Activated effector memory CD4-positive, alpha-beta T cell treated with Interleukin-2 at 50 U/mL for 16 hours (primary cell): ENCODE measurements at regions not wholly inside any gene's neighbourhood (a gene's known extent, or its start where the extent isn't known, plus 50 kb on each side); places are given as distances from the start of the nearest gene placed in this dataset.
"Not testable (repeated sequence)": the region's sequence is repeated elsewhere in the genome, so short reads cannot be mapped to it uniquely, and the experiment has no call there.

ENCODE experiments used
- DNase-seq: peaks from one replicate; pipeline ENCODE4 v3.0.0-alpha.2; 2020

DNA sequence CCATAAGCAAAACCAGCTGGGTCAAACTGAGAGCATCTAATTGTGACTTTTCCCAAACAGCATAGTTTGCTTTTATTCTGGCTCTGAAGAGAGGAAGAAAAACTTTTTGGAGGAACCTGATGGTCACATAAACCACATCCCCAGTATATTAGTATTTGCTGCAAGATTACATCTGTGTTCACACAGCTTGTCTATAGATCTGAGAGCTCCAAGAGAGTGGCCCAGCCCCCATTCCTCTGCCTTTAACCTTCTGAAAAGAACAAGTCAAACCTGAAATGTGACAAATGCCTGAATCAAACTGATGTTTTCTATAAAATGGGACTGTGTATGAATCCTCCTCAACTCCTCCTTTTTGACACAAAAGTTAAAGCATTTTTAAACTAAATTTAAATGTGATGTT, 435.2 kb downstream of the ZNF479 start:
- DNase-seq, result not testable (repeated sequence)

DNA sequence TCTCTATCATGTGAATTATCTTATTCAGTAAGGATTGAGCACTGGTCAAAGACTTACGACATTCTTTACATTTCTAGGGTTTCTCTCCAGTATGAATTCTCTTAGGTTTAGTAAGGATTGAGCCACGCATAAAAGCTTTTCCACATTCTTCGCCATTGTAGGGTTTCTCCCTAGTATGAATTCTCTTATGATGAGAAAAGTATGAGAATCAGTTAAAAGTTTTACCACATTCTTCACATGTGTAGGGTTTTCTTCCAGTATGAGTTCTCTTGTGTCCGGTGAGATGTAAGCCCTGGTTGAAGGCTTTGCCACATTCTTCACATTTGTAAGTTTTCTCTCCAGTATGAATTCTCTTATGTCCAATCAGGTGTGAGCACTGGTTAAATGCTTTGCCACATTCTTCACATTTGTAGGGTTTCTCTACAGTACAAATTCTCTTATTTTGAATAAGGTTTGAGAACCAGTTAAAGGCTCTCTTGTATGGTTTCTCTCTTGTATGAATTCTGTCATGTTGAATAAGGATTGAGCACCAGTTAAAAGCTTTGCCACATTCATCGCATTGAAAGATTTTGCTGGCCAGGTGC, 445.9 kb downstream of the ZNF479 start:
- no peak for DNase-seq

GRCh38 chr7:56639173-56639746, 493.0 kb downstream of the ZNF479 start:
- DNase-seq, result no peak

DNA sequence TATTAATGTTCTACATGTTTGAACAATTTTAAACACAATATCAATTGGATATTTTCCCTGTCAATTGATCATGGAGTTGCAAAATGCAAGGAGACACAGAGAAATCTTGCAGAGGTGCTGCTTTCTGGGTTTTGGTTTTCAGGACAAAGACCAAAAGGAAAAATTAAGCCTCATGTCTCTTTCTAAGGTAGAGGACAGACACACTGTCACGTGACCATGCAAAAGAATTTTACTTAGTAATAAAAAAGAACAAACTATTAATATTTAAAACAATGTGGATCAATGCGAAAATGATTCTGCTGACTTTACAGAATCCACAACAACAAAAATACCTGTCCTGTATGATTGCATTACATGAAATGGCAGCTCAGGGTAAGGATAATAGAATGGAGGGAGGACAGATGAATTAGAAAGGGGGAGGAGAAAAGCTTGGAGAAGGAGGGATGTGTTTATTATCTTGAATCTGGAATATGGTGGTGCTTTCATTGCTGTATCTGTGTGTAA, 493.7 kb upstream of the NUPR2 start:
- DNase-seq, result no peak

DNA sequence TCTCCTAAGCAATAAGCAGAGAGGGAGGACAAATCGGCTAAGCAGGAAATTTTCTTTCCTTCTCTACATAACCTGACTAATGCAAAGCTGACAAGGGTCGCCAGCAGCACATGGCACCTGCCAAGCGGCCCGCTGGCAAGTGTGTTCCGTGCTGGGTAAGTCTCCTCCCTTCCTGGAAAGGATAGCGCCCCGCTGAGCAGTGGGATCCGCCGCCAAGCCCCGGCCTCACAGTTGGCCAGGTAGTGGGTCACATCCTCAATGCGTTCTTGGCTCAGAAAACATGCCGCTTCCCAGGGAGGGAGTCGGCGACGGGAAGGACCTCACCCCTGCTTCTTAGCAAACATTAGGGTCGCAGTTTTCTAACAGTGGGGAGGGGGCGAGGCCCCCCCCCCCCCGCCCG, 488.9 kb upstream of the NUPR2 start:
- no peak for DNase-seq

DNA sequence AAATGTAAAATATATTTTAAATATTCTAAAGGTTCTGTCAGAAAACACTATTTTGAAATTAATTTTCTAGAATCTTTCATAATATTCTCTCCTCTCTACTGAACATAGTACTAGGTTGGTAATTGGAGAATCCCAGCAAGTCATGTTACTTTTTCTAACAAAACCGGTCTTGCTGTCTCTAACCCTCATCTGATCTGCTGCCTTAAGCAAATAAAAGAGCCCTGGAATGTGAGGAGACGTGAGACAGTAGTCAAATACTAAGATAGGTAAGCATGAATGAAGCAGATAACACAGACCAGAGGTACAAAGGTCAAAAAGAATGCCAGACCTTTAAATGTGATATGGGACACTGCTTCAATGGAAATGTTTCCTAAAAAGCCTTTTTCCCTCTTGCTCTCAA, 462.4 kb upstream of the NUPR2 start:
- DNase-seq, result no peak

DNA sequence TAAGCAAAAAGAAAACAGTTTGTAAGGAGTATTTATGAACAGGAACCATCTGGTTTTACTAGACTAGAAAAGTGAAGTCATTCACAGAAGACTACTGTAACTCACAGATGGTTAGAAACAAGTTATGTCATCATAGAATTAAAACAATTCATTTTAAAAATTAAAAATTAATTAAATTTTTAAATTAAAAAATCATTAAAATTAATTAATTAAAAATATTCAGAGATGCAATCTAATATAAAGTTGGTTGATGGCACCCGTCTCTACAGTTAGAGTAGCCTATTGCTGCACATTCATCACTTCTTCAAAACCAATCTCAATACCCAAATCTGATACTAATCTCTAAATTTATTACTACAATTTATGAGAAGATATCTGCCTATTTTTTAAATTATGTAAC, 454.8 kb upstream of the NUPR2 start:
- no peak for DNase-seq

- DNase-seq, result no peak
Observed at GRCh38 chr7:56538541-56539429, 422.6 kb upstream of the NUPR2 start.

- DNase-seq, result no peak
Observed at GRCh38 chr7:56537952-56538351, 421.7 kb upstream of the NUPR2 start.

GRCh38 chr7:56537477-56537876, 421.3 kb upstream of the NUPR2 start:
- DNase-seq, result no peak

- DNase-seq, result no peak
Observed at GRCh38 chr7:56495165-56495564, 378.9 kb upstream of the NUPR2 start.

- DNase-seq, result no peak
Observed at GRCh38 chr7:56493704-56494450, 377.7 kb upstream of the NUPR2 start.

GRCh38 chr7:56493196-56493595, 377.0 kb upstream of the NUPR2 start:
- DNase-seq, result no peak

GRCh38 chr7:56491636-56492425, 375.6 kb upstream of the NUPR2 start:
- DNase-seq, result no peak

- no peak for DNase-seq
Observed at GRCh38 chr7:56483861-56484550, 367.8 kb upstream of the NUPR2 start.

GRCh38 chr7:56483153-56483552, 366.9 kb upstream of the NUPR2 start:
- no peak for DNase-seq

GRCh38 chr7:56479748-56480147, 363.5 kb upstream of the NUPR2 start:
- DNase-seq, result no peak

GRCh38 chr7:56479136-56479535, 362.9 kb upstream of the NUPR2 start:
- DNase-seq, result no peak

DNA sequence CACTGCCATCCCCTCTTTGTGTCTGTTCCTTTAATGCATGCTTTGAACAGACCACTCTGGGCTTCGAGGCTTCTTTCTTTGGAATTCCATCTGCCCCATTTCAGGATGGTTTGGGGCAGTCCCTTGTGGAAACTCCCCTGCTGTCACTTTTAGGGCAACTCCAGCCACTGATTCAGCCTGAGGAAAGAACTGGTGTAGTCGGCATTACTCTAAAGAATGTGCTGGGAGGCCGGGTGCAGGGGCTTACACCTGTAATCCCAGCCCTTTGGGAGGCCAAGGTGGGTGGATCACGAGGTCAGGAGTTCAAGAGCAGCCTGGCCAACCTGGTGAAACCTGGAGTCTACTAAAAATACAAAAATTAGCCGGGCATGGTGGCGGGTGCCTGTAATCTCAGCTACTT, 358.1 kb upstream of the NUPR2 start:
- DNase-seq, result no peak

- DNase-seq, result no peak
Observed at GRCh38 chr7:56471811-56472210, 355.6 kb upstream of the NUPR2 start.

DNA sequence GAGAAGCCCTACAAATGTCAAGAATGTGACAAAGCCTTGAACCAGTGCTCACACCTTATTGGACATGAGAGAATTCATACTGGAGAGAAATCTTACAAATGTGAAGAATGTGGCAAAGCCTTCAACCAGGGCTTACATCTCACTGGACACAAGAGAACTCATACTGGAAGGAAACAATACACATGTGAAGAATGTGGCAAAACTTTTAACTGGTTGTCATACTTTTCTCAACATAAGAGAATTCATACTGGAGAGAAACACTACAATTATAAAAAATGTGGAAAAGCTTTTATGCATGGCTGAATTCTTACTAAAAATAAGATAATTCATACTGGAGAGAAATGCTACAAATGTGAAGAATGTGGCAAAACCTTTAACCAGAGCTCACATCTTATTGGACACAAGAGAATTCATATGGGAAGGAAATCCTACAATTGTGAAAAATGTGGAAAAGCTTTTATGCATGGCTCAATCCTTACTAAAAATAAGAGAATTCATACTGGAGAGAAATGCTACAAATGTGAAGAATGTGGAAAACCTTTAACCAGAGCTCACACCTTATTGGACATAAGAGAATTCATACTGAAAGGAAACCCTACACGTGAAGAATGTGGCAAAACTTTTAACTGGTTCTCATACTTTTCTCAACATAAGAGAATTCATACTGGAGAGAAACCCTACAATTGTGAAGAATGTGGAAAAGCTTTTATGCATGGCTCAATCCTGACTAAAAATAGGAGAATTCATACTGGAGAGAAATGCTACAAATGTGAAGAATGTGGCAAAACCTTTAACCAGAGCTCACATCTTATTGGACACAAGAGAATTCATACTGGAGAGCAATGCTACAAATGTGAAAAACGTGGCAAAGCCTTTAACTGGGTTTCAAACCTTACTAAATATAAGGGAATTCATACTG, 350.6 kb upstream of the NUPR2 start:
- not testable (repeated sequence) for DNase-seq
